ENCODE measurements at regions not wholly inside any gene's neighbourhood (a gene's known extent, or its start where the extent isn't known, plus 50 kb on each side); places are given as distances from the start of the nearest gene placed in this dataset.

DNA sequence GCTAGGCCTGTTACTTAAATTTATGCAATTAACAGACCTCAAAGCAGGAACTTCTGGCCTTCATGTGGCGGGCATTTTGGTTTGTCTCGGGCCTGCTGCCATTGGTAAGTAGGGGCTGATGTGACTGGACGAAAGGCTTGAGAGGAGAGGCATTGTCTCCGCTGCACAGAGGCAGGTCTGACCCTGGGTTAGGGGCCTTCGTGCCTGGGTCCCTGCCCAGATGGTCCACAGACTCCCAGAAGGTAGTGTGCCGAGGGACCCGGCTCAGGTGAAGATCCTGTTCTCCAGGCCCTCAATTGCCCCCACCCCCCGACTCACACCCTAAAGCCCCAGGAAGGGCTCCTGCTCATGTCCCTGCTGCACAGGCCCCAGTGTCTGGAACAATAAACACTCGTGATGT is 764.9 kb downstream of the TMEM182 start:
- no peak for TF ChIP-seq CREB1 (IDR thresholded peaks at IDR 0.05; ENCODE audit: low read depth)
- no peak for TF ChIP-seq TEAD4 (IDR thresholded peaks at IDR 0.05)
- TF ChIP-seq EGR1 (IDR thresholded peaks at IDR 0.05): no peak
- TF ChIP-seq CEBPB (IDR thresholded peaks at IDR 0.05): no peak
- TF ChIP-seq TAF1 (IDR thresholded peaks at IDR 0.05; ENCODE audit: low read depth): no peak
- no peak for TF ChIP-seq EP300 (IDR thresholded peaks at IDR 0.05; ENCODE audit: borderline replicate concordance)
- TF ChIP-seq YY1 (IDR thresholded peaks at IDR 0.05; ENCODE audit: low read depth): no peak
- TF ChIP-seq, protein P1, sequence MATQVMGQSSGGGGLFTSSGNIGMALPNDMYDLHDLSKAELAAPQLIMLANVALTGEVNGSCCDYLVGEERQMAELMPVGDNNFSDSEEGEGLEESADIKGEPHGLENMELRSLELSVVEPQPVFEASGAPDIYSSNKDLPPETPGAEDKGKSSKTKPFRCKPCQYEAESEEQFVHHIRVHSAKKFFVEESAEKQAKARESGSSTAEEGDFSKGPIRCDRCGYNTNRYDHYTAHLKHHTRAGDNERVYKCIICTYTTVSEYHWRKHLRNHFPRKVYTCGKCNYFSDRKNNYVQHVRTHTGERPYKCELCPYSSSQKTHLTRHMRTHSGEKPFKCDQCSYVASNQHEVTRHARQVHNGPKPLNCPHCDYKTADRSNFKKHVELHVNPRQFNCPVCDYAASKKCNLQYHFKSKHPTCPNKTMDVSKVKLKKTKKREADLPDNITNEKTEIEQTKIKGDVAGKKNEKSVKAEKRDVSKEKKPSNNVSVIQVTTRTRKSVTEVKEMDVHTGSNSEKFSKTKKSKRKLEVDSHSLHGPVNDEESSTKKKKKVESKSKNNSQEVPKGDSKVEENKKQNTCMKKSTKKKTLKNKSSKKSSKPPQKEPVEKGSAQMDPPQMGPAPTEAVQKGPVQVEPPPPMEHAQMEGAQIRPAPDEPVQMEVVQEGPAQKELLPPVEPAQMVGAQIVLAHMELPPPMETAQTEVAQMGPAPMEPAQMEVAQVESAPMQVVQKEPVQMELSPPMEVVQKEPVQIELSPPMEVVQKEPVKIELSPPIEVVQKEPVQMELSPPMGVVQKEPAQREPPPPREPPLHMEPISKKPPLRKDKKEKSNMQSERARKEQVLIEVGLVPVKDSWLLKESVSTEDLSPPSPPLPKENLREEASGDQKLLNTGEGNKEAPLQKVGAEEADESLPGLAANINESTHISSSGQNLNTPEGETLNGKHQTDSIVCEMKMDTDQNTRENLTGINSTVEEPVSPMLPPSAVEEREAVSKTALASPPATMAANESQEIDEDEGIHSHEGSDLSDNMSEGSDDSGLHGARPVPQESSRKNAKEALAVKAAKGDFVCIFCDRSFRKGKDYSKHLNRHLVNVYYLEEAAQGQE (IDR thresholded peaks at IDR 0.05; ENCODE audit: low read depth): no peak

Measured in Ishikawa (cell line).